ENCODE measurements at regions not wholly inside any gene's neighbourhood (a gene's known extent, or its start where the extent isn't known, plus 50 kb on each side); places are given as distances from the start of the nearest gene placed in this dataset.

- CTCF ChIA-PET = no interaction called here
- FAIRE-seq = no peak
- in situ Hi-C loops (cut with MboI) = no loop called here
- H3K9me3 ChIP-seq (replicated peaks; ENCODE audit: control insufficient read depth, insufficient read depth, low read length) = no peaks in the 10 kb centered on the region
- RAD21 ChIA-PET (ENCODE audit: unreplicated experiment) = no interaction called here
- intact Hi-C loops (cut with micrococcal nuclease; ENCODE audit: unreplicated experiment) = no loop called here
- ATAC-seq = no peak
- BruUV-seq (replicated peaks) = no TSS peak
- H3K4me3 ChIP-seq = no peak overlapping the region
- H4K20me1 ChIP-seq (ENCODE audit: control insufficient read depth, insufficient read depth) = no peaks in the 10 kb centered on the region
- H3K36me3 ChIP-seq (ENCODE audit: control insufficient read depth in 2 of 2, insufficient read depth in 2 of 2, low read length in 1 of 2) = no peaks in the 10 kb centered on the region
- no peak overlapping the region for H2AFZ ChIP-seq (ENCODE audit: control insufficient read depth, low read depth, low read length)
- no peaks in the 10 kb centered on the region for H3K27me3 ChIP-seq (replicated peaks in 1 of 2; ENCODE audit: control insufficient read depth in 2 of 2, insufficient read depth in 2 of 2, low read length in 1 of 2)
- H3K4me1 ChIP-seq (ENCODE audit: control insufficient read depth, insufficient read depth, low read length) = no peaks in the 10 kb centered on the region
- DNase-seq (ENCODE audit: low read depth, low spot score) = no peak
- no peak overlapping the region for H3K27ac ChIP-seq (ENCODE audit: control insufficient read depth, insufficient read depth)
- no peak for TF ChIP-seq ESRRA (IDR thresholded peaks at IDR 0.05; ENCODE audit: low read length)
- no peak for TF ChIP-seq MTA2 (IDR thresholded peaks at IDR 0.05; ENCODE audit: low read depth)
- TF ChIP-seq HCFC1 (IDR thresholded peaks at IDR 0.05; ENCODE audit: low read length) = no peak
- no peak for TF ChIP-seq CEBPB (IDR thresholded peaks at IDR 0.05; ENCODE audit: borderline replicate concordance in 1 of 2, low read depth in 2 of 2, low read length in 2 of 2)
- TF ChIP-seq IRF4 (IDR thresholded peaks at IDR 0.05; ENCODE audit: low read depth, low read length) = no peak
- no peak for TF ChIP-seq RAD51 (IDR thresholded peaks at IDR 0.05)
- no peak for TF ChIP-seq BRCA1 (IDR thresholded peaks at IDR 0.05; ENCODE audit: low read depth, low read length)
- no peak for TF ChIP-seq IKZF2 (IDR thresholded peaks at IDR 0.05)
- no peak for TF ChIP-seq STAT1 (conservative IDR thresholded peaks at IDR 0.05)
- no peak for TF ChIP-seq ZNF622 (IDR thresholded peaks at IDR 0.05)
- no peak for TF ChIP-seq ATF2 (IDR thresholded peaks at IDR 0.05; ENCODE audit: low read length)
- TF ChIP-seq RUNX3 (IDR thresholded peaks at IDR 0.05; ENCODE audit: low read length) = no peak
- H3K4me2 ChIP-seq (ENCODE audit: control insufficient read depth, insufficient read depth) = no peak overlapping the region
- no peaks in the 10 kb centered on the region for H3K79me2 ChIP-seq (ENCODE audit: control insufficient read depth, insufficient read depth, low read length)
- SMC1A ChIA-PET (ENCODE audit: uncharacterized antibody, unreplicated experiment) = no interaction called here
- 0% methylated on average over 3 of the region's 3 CpGs for WGBS (ENCODE audit: insufficient coverage, insufficient replicate concordance, low lambda C conversion rate, missing lambda C conversion rate)
- no peak overlapping the region for H3K9ac ChIP-seq (ENCODE audit: control insufficient read depth, insufficient read depth, low read length)
- POLR2A ChIA-PET = no interaction called here
These were observed 160.2 kb downstream of the ZPLD1 start for GRCh38 chr3:102595057-102595456.
